ENCODE measurements at regions not wholly inside any gene's neighbourhood (a gene's known extent, or its start where the extent isn't known, plus 50 kb on each side); places are given as distances from the start of the nearest gene placed in this dataset.
"Not testable (repeated sequence)": the region's sequence is repeated elsewhere in the genome, so short reads cannot be mapped to it uniquely, and the experiment has no call there.

DNA sequence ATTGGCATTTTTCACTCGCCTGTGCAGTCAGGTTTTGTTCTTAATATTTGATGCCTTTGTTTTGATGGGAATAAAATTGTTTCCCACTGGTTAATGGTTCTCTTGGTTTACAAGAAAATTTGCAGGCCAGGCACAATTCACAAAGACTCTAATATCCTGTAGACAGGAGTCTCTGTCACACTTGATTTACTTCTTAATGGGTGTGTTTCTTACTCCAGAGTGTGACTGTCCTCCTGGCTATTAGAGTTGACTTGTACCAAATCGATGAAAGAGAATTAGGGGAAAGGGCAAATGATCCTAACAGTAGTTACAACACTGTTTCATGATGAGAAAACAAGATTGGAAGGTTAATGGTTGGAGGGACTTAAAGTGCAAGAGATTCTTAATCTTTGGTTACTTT is 142.8 kb upstream of the SV2C start:
- DNase-seq, result no peak

DNA sequence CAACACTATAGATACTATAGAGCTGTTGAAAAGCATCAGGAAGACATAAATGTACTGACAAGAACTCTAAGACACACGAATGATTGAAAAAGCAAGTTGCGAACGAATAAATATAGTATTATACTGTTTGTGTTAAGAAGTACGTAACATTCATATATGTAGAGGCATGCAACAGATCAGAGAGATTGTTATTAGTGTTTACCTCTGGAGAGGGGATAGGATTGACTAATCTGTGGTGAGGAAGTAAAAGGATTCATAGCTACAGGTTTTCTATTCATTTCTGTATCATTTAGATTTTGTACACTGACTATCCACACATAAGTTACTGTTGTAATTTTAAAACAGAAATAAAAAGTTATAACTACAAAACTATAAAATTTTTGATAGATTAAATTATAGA is 147.6 kb upstream of the SV2C start:
- DNase-seq, result no peak

DNA sequence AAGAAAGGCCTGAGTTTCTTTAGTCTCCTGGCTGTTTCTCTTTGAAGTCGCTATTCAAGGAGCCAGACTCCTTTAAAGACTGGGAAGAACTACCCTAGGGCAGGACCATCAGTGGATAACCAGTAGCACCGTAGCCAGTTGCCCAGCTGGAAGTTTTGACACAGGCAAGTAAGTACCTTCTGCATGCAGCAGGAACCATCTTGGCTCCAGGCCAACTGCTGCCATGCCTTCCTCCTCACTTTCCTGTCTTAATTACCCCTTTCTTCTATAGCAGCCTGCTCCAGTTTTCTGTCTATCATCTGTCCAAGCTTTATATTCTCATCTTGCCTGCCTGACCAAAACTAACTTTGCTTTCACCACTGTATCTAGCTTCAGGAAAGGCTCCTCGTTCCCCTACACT is 149.7 kb upstream of the SV2C start:
- no peak for DNase-seq

DNA sequence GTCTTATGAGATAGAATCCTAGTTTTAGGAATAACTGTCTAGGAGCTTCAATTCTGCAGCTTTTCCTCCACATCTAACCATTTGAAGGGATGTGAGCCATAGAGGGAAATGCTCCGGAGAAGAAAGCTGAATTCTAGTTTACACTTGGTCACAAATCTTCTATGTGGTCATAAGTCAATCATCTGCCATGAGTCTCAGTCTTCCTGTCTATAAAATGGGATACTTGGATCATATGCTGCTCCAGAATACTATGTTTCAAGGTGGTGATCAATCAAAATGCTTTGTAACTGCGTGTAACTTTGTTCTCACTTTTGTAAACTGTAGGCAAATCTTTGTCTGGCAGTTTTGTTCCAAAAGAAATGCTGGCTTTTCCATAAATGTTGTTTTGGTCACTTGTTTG is 152.0 kb upstream of the SV2C start:
- no peak for DNase-seq

DNA sequence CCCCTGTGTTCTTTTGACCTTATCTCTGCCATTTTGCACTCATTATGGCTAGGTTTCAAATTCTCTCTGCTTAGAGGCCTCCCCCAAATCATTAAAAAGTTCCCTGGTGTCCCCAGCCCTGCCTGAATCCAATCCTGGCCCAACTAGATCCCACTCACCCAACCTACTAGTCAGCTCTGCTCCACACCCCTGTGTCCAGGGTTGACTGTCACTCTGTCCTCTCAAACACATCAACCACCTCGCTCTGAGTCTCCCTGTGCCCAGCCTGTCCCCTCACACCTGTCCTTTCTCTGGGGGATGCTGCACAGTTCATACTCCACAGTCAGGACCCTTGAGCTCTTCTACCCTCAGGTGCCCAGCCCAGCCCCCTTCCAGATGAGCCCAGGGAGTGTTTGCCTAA is 154.2 kb upstream of the SV2C start:
- no peak for DNase-seq

DNA sequence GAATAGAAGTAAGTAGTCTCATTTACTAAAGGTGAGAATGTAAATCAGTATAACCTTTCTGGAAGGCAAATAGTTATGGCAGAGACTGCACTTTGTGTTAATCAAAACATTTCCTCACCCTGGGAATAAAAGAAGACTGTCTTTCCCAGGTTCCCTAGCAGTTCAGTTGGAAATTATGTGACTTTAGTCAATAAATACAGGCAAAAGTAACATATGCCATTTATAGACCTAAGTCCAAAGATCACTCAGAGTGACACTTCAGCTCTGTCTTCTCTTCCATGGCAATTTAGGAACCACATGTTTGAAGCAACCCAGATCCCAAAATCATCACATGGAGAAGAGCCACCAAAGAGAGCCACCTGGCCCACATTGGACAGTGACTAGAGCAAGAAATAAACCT is 160.7 kb upstream of the SV2C start:
- no peak for DNase-seq

DNA sequence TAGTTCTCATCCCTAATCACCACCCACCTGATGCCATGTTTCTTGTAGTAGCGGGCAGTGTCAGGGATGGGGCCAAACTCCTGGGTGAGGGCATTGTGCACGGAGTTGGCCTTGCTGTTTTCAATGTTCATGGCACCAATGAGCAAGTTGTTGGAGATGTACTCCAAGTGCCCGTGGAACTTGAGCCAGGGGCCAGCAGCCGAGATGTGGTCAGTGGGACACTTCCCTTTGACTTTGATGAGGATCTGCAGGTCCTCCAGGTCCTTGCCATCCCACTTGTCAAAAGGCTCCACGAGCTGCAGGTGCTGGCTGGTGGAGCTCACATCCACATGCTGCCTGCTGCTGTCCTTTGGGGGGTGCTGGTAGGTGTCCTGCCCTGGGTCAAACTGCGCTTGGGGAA is 162.2 kb upstream of the SV2C start:
- no peak for DNase-seq

DNA sequence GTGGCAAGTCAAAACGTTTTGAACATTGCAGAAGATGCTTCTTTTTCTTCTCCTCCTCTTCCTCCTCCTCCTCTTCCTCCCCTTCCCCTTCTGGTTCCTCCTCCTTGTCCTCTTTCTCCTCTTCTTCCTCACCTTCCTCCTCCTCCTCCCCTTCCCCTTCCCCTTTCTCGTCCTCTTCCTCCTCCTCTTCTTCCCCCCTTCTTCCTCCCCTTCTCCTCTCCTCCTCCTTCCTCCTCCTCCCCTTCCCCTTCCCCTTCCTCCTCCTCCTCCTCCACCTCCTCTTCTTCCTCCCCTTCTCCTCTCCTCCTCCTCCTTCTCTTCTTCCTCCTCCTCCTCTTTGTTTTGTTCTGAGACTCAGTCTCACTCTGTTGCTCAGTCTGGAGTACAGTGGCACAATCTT is 167.0 kb upstream of the SV2C start:
- DNase-seq, result no peak

DNA sequence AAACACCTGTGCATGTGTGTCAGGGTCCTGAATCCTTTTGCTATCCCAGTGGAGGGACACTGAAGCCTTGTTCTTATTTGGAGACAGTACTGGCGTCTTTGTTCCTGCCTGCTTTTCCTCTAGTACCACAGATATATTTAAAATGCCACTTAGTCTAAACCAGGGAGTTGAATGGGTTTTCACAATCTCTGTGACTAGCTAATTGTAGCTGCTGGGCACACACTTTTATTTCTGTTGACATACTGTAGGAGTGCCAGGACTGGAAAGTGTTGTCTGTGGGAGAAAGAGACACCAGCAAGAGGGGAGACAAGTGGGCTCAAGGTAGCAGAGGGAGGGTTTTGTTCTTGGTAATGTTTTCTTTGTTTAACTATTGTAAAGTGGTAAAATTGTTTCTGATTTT is 174.0 kb upstream of the SV2C start:
- DNase-seq, result no peak

DNA sequence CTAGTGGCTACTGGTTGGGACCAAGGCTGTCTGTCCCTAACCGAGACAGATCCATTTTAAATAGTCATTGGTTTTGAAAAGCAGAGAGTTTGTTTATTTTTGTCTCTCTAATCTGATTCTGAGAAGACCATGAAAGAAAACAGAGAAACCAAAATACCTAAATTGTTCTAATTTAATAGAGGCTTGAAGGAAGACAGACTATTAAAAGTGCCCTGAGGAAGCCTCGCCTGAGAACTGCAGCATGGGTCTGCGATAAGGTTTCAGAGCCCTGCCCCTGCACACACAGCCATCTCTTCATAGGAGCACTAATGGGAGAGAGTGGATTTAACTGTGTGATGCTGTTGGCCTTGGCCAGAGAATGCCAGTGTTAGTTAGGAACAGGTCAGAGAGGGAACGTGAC is 175.5 kb upstream of the SV2C start:
- DNase-seq, result no peak

DNA sequence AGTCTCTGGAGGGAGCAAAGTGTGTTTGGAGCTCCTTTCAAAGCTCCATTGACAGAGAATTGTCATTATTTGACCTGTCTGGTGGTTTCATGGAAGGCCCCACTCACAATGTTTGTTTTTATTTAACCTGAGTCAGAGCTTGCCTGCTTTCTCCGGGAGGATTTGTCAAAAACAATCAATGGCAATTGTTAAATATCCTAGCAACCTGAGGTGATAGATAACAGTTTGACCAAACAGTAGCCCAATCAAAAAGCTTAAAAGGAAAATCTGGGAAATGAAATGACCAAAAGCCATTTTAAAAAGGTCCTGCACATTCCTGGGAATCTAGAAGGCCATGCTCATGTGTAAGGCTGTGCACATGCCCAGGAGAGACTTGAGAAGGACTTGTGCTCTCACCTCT is 177.2 kb upstream of the POC5 start:
- DNase-seq, result no peak

DNA sequence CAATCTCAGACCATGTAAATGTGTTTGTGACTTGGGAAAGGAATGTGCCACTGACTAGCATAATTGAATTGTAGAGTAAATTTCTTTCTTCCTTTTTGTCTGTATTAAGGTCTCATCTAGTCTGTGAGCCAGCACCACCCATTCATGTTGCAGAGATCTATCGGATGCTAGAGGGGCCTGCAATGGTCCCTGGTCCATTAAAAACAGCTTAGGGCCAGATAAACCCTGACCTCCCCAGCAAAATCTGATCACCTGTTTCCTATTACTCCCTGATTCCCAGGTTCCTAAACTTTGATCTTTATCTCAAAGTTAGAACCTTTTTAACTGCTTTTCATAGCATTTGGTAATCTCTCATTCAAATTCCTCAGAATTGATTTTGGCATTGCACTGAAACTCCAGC is 174.5 kb upstream of the POC5 start:
- DNase-seq, result no peak

DNA sequence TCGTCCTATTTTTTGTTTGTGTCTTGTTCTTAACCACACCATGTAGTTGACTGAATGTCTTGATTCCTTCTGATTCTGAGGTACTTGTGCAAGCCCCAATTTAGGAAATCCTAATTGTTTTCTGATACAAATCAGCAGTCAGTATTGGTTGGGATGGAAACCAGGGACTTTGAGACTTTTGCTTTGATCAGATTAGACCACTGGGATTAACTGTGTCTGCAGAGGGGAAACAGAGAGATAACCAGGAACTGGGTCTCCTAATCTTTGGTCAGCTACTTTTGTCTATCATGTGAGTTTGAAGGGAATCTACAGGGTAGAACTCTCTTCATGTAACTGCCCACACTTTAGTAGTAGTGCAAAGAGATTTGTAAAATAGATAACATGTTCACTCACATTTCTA is 173.8 kb upstream of the POC5 start:
- DNase-seq, result no peak

DNA sequence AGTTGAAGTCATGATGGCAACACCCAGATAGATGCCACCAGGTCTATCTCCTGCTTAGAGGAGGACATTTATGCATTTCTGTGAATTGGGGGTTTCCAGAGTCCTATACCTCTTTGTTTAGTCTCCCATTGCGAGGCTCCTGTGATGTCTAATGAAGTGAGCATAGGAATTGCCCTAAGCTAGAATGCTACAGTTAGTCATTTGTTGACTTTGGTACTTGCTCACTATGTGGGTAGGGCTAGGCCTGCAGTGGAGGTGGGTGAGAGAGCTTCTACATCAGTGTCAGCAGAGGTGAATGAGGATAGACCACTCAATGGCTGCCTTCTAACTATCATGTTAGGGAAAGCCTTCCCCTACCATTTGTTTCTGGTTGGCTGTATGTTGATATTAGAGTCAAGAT is 173.3 kb upstream of the POC5 start:
- no peak for DNase-seq

DNA sequence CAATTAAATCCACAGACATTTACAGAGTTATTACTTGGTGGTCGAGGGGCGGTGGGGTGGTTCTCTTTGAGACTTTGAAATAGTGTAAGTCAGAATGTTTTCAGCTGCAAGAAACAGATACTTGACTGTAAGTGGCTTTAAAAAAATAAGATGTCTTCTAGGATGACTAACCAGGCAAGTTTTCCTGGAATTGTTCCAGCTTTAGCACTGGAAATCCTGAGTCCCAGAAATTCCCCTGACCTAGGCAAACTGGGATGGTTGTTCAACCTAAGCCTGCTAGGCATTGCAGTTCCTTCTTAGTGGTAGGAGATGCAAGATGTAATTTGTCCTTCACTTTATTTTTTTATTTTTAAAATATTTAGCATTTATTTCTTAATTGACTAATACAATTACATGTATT is 169.5 kb upstream of the POC5 start:
- DNase-seq, result no peak

DNA sequence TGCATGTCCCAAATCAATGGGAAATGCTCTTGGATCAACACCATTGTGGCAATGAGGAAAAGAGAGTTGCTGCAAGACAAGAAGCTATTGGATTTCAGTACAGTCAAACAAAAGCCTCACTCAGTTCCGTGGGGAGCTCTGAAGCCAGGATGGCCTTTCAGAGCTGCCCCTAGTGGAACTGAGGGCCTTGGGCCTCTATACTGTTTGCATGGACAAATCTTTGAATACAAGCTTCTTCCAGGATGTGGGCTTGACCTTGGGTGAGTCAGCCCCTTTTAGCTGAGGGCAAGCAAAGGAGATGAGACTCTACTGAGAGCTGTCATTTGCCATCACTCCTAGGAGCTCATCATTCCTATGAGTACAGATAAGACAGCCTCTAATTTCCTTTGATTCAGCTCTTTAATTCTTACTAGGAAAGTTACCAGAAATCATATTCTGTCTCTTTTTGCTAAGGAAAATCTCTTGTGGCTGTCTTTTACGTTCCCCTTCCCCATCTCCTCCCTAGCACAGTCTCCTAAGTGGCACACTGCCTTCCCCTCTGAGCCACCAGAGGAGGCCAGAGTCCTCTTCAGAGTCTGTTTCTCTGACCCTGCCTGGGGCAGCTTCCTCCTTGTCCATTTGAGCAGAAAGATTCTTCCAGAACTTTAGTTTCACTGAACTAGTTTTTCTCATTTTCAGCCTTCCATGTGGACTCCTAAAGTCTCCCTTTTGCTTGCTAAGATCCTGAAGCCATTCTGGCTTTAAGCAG is 168.8 kb upstream of the POC5 start:
- no peak for DNase-seq

DNA sequence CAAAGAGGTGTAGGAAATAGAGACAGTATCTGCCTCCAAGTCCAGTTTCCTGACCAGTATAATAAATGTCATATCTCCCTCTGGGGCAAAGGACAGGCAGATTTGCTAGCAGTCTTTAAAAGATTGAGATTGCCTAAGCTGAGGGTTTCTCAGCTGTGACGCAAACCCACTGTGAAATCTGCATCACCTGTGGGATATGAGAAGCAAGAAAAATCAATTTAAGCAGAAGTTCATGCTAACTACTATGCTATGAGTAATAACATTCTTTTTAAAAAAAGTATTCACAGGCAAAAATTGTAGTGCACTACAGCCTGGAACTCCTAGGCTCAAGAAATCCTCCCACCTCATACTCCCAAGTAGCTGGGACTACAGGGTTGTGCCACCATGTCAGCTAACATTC is 168.1 kb upstream of the POC5 start:
- no peak for DNase-seq

DNA sequence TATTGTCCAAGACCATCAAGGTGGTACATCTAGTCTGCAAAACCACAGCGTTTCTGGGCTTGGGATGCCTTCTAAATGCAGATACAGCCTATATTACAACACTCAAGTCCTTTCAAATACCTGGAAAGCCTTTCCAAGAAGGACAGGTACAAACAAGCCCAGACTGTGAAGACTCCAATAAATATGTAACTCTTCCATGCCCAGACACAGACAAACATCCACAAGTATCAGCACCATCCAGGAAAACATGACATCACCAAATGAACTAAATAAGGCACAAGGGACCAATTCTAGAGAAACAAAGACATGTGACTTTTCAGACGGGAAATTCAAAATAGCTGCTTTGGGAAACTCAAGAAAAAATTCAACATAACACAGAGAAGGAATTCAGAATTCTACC is 152.7 kb upstream of the POC5 start:
- no peak for DNase-seq

DNA sequence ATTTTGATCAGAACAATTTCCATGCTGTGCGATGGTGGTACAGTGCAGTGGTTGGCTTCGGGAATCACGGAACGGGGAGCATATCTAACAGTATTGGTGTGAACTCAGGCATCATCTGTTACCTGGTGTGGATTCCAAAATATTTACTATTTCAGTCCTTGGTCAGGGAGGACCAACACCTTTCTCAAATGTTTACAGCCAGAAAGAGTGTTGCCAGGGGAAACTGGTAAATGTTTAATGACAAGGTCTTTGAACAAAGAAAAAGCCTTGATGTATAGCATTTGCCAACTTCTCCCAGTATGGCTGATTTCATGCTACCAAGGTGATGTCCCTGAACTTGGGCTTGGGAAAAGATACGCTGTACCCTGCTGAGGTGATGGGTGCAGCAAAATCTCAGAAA is 145.6 kb upstream of the POC5 start:
- no peak for DNase-seq

DNA sequence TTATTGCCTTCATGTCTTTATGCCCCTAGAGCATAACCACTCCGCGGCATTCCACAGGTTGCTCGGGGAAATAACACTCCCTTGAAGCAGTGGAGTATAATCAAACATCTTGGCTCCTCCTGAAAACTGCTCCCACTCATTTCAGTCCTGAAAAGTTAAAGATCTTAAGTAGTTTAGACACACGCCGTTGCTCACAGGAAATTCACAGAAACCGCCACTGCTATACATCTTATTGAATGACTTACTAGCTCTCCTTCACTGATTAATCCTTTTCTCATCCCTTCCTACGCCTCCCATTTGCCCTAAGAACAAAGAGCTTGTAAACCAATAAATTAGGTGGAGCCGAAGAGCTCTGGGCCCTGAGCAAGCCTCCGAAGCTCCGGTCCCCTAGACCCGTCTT is 142.4 kb upstream of the POC5 start:
- DNase-seq, result not testable (repeated sequence)

DNA sequence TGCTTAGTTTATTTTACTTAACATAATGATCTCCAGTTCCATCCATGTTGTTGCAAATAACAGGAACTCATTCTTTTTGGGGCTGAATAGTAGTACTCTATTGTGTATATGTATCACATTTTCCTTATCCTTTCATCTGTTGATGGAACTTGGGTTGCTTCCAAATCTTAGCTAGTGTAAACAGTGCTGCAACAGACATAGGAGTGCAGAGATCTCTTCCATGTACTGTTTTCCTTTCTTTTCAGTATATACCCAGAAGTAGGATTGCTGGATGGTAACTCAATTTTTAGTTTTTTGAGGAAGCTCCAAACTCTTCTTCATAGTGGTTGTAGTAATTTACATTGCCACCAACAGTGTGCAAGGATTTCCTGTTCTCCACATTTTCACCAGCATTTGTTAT is 138.8 kb upstream of the POC5 start:
- DNase-seq, result no peak

DNA sequence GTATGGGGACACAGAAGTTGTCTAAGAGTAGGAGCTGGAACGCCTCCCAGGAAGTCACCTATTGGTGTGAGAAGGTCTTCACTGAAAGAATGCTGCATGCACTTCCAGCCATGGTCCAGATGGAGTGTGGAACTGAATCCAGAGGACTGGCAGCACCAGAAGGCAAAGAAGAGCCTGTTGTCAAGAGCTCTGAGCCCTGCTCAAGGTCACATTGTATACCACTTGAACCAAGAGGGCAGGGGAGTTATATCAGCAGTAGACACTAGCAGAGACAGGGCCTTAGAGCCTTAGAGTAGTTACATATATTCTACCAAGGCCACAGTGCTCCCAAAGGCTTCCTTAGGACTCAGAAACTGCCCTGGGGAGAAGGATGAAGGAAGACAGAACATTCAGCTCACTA is 130.8 kb upstream of the POC5 start:
- no peak for DNase-seq

DNA sequence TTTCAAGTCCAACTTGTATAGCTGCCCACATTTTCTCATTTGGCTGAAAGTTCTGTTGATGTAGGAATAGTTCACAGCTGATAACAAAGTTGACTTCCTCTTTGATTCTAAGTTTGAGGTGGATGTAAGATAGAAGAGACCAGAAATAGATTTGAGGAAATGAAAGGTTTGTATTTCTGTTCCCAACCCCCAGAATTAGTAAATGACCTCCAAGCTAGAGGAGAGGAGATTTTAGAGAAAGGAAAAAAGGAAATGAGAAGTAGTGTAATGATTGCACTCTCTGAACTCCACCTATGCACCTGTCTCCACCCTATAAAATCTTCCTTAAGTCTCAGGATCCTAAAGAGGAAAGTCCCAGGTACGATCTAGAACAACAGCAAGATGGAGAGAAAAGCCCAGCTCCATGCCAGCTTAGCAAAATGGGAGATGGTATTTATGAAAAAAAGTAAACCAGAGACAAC is 130.4 kb upstream of the POC5 start:
- no peak for DNase-seq

DNA sequence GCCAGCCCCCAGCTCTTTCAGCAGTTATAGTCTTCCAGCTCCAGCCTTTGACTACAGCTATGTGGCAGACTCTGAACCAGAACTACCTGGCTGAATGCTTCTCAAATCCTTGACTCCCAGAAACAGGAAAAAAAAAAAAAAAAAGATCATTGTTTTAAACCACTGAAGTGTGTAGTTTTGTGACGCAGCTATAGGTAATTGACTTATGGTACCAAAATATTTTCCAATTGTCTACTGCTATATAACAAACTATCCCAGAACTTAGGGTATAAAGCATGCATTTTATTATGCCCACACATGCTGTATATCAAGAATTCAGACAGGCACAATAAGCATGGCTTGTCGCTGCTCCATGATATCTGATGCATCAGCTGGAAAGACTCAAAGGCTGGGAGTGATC is 127.1 kb upstream of the POC5 start:
- no peak for DNase-seq

DNA sequence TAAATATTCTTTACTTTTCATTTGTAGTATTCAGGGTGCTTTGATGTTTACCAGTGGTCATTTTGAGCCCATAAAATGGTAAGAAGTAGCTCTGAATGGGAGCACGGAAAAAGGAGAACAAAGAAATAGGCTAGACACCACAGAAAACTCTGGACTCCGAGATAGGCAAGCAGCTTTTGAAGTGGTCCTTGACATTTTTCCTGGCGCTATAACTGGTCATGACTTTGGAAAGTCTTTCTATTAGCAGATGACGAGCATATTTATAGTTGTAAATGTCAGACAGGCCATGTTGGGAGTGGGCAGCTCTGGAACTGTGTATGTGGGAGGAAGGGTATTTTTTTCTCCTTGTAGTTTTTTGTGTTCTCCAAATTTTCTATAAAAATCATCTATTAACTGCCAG is 126.1 kb upstream of the POC5 start:
- DNase-seq, result no peak

DNA sequence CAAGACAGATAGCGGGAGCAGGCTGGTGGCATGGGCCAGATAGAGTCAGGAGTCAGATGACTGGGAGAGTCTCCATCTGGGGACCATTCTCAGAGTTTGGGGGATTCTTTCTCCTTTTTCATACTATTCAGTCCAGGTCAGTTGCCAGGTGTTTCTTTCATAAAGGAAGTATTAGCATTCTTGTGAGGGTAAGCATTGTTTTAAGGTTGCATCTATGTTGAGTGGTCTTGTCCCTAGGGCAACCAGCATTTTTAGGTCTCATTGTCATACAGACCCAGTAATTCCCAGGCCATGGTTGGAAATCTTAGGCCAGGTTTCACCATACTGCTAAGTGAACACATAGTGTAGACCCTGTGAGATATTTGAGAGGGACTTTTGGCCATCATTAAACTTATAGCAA is 122.3 kb upstream of the POC5 start:
- DNase-seq, result no peak
